ENCODE measurements at regions not wholly inside any gene's neighbourhood (a gene's known extent, or its start where the extent isn't known, plus 50 kb on each side); places are given as distances from the start of the nearest gene placed in this dataset.

- Mint-ChIP-seq H3K36me3 (ENCODE audit: low read depth) (no peaks in the 10 kb centered on the region), H3K4me1 (no peaks in the 10 kb centered on the region), H3K27ac (no peak overlapping the region), H3K4me3 (no peak overlapping the region), H3K27me3 (peaks cover 2% of the 10 kb centered on the region), H3K9me3 (no peaks in the 10 kb centered on the region)
- POLR2A ChIA-PET, result no interaction called here
- CTCF ChIA-PET, result no interaction called here
- DNase-seq, result no peak
Measured at GRCh38 chr2:129741623-129742022, 237.8 kb upstream of the RAB6C start.

DNA sequence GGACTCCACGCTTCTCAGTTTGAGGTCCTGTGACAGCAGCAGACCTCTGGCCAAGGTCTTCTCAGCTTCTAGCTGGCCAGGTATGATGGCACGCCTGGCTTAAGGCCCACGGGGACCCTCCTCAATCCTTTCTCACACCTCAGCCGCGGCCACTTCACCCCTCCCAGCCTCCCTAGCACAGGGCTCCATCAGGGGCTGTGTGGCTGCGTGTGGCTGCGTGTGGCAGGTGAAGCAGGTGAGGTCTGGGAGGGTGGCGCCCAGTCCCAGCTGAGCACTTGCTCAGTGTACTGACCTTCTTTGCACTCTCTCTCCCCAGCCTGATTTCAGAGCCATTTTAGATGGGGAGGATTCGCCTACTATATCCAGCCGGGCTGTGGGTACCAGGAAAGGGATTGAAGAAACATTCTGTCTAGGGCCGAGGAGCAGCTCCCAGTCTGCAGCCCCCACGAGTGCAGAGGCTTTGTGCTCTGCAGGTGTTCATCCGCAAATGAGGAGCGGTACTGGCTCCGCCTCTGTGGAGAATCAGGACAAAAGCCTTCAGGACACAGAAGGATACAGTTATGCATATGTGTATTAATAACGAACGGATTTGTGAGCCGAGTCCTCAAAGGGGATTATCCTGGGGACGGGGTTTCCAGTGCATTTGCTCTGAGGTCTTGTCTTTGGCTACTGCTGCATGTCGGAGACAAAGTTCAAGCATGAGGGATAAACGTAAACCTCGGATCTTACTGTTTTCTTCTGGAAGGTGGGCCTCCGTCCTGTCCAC, 236.9 kb upstream of the RAB6C start:
- POLR2A ChIA-PET, result no interaction called here
- Mint-ChIP-seq H3K27me3 (peaks cover 2% of the 10 kb centered on the region), H3K4me1 (no peaks in the 10 kb centered on the region), H3K36me3 (ENCODE audit: low read depth) (no peaks in the 10 kb centered on the region), H3K9me3 (no peaks in the 10 kb centered on the region), H3K27ac (no peak overlapping the region), H3K4me3 (no peak overlapping the region)
- no peak for DNase-seq
- CTCF ChIA-PET, result no interaction called here

- no peaks in the 10 kb centered on the region for H3K4me1 Mint-ChIP-seq
- no peaks in the 10 kb centered on the region for H3K36me3 Mint-ChIP-seq (ENCODE audit: low read depth)
- H3K9me3 Mint-ChIP-seq, result no peaks in the 10 kb centered on the region
- POLR2A ChIA-PET, result no interaction called here
- CTCF ChIA-PET, result no interaction called here
- H3K4me3 Mint-ChIP-seq, result no peak overlapping the region
- no peak overlapping the region for H3K27ac Mint-ChIP-seq
- peaks cover 3% of the 10 kb centered on the region for H3K27me3 Mint-ChIP-seq
- DNase-seq, result no peak
Measured at GRCh38 chr2:129744141-129744540, 235.3 kb upstream of the RAB6C start.

GRCh38 chr2:129744649-129745048, 234.8 kb upstream of the RAB6C start:
- ChIA-PET CTCF (no interaction called here), POLR2A (no interaction called here)
- Mint-ChIP-seq H3K9me3 (no peaks in the 10 kb centered on the region), H3K4me1 (no peaks in the 10 kb centered on the region), H3K27me3 (peaks cover 5% of the 10 kb centered on the region), H3K27ac (no peak overlapping the region), H3K4me3 (no peak overlapping the region), H3K36me3 (ENCODE audit: low read depth) (no peaks in the 10 kb centered on the region)
- no peak for DNase-seq

DNA sequence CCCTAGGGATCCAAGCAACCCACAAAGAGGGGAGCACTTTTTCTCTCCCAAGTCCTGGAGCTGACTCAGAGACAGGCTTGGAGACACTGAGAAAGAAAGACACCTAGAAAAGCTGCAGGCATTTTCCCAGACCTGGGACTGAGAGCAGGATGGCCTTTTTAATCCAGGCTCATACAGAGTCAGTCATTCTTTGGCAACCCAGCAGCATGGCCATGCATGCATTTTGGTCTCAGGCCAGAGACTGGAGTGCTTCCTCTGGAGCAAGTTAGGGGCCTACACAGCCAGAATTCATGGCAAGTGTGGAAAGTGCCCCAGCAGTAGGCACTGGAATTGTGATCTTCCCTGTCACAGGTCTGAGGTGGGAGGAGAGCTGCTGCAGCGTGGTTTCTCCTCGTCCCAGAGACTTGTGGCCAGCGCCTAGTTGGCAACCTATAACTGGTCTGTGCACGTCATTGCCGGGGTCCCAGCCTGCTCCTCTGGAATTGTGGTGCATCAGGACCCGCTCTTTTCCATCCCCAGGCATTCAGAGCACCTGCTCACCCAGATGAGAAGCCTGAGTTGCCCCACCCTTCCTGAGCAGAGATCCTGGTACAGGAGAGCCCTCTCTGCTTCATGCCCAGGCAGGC, 231.9 kb upstream of the RAB6C start:
- POLR2A ChIA-PET, result no interaction called here
- Mint-ChIP-seq H3K9me3 (no peaks in the 10 kb centered on the region), H3K4me1 (no peaks in the 10 kb centered on the region), H3K27ac (no peak overlapping the region), H3K4me3 (no peak overlapping the region), H3K27me3 (peaks cover 5% of the 10 kb centered on the region), H3K36me3 (ENCODE audit: low read depth) (no peaks in the 10 kb centered on the region)
- CTCF ChIA-PET, result no interaction called here
- no peak for DNase-seq

DNA sequence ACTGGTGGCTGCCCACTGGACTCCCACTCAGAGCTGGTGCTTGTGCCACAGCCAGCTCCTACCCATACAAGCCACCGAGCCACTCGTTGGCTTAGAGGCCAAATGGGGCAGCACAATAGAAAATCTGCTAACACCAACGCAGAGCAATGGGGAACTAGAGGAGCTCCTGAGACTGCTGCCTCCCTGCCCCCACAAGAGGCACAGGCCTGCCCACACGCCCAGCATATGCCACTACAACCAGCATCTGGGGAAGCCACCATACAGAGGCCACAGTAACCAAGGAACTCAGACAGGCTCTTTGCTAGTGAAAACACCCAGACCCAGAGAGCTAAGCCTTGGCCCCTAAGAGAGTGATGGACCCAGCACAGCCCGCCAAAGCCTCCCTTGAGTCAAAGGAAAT, 231.2 kb upstream of the RAB6C start:
- peaks cover 5% of the 10 kb centered on the region for H3K27me3 Mint-ChIP-seq
- ChIA-PET CTCF (interaction anchor here (1.4 kb wide), 1 partner anchor 8 kb away, joined by 3 read pairs; no protein-coding TSS in a partner anchor), POLR2A (no interaction called here)
- no peak for DNase-seq
- no peaks in the 10 kb centered on the region for H3K4me1 Mint-ChIP-seq
- H3K9me3 Mint-ChIP-seq, result no peaks in the 10 kb centered on the region
- no peak overlapping the region for H3K27ac Mint-ChIP-seq
- H3K36me3 Mint-ChIP-seq (ENCODE audit: low read depth), result no peaks in the 10 kb centered on the region
- no peak overlapping the region for H3K4me3 Mint-ChIP-seq

DNA sequence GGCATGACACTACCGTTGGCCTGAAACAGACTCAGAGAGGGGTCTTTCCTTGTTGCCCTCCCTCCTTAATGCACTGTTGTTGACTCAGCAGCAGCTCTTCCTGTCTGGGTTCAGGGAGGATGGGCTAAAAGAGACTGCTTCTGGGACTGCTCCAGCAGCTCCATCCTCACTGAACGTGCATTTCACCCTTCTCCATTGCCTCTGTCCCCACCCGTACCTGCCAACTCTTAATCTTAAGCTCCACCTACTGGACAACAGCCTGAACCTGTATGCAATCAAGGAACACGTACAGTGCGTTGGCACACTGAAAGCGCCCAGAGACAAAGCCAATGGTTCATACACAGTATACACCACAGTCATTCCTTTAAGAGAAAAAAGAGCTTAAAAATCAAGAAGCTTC, 230.8 kb upstream of the RAB6C start:
- no peak overlapping the region for H3K27ac Mint-ChIP-seq
- CTCF ChIA-PET, result interaction anchor here (1.4 kb wide), 1 partner anchor 9 kb away, joined by 3 read pairs; no protein-coding TSS in a partner anchor

GRCh38 chr2:129751409-129751808, 228.1 kb upstream of the RAB6C start:
- H3K4me1 Mint-ChIP-seq, result no peaks in the 10 kb centered on the region
- ChIA-PET CTCF (no interaction called here), POLR2A (no interaction called here)
- H3K36me3 Mint-ChIP-seq (ENCODE audit: low read depth), result no peaks in the 10 kb centered on the region
- no peak overlapping the region for H3K27ac Mint-ChIP-seq
- H3K4me3 Mint-ChIP-seq, result no peak overlapping the region
- no peaks in the 10 kb centered on the region for H3K9me3 Mint-ChIP-seq
- H3K27me3 Mint-ChIP-seq, result peaks cover 3% of the 10 kb centered on the region
- DNase-seq, result no peak

More for the DNA sequence above, 230.8 kb upstream of the RAB6C start:
- Mint-ChIP-seq H3K36me3 (ENCODE audit: low read depth) (no peaks in the 10 kb centered on the region), H3K4me3 (no peak overlapping the region), H3K9me3 (no peaks in the 10 kb centered on the region), H3K4me1 (no peaks in the 10 kb centered on the region), H3K27me3 (peaks cover 5% of the 10 kb centered on the region)
- DNase-seq, result no peak
- POLR2A ChIA-PET, result no interaction called here

DNA sequence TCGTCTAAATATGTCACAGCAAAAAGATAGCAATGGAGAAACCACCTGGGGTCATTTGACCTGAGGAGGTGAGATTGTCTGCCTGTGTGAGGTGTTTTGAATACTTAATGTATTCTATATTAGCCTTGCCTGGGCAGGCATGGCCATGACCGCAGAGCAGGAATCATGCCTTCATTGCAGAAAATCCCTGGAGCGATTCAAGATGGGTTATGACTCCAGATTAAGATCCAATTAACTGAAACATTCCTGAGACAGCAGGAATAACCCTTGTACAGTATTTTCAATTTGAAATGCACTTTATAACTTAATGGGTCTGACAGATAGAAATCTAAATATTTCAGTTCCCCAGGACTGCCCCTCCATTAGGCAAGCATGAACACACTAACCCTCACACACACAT, 227.3 kb upstream of the RAB6C start:
- no peak overlapping the region for H3K4me3 Mint-ChIP-seq
- no peaks in the 10 kb centered on the region for H3K4me1 Mint-ChIP-seq
- CTCF ChIA-PET, result no interaction called here
- no peaks in the 10 kb centered on the region for H3K9me3 Mint-ChIP-seq
- peaks cover 3% of the 10 kb centered on the region for H3K27me3 Mint-ChIP-seq
- DNase-seq, result no peak
- no peaks in the 10 kb centered on the region for H3K36me3 Mint-ChIP-seq (ENCODE audit: low read depth)
- POLR2A ChIA-PET, result no interaction called here
- no peak overlapping the region for H3K27ac Mint-ChIP-seq

DNA sequence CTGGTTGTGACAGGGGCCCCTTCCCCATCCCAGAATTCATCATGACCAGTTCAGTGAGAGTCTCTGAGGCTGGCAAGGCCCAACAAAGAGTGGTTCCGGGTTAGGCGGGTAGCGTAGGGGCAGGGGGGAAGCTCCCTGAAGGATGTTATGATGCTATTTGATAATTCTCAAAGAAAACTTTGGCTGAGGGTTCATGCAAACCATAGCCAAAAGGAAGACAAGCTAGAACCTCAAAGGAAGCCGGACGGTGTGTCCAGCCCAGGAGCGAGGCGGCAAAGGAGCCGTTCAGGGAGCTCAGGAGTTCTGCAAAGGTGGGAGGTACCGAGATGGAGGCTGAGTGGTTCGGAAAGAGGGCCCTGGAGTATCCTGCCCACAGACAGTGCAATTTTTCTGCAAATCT, 226.8 kb upstream of the RAB6C start:
- H3K4me1 Mint-ChIP-seq, result no peaks in the 10 kb centered on the region
- H3K4me3 Mint-ChIP-seq, result no peak overlapping the region
- ChIA-PET CTCF (no interaction called here), POLR2A (no interaction called here)
- H3K9me3 Mint-ChIP-seq, result no peaks in the 10 kb centered on the region
- no peaks in the 10 kb centered on the region for H3K36me3 Mint-ChIP-seq (ENCODE audit: low read depth)
- H3K27ac Mint-ChIP-seq, result no peak overlapping the region
- H3K27me3 Mint-ChIP-seq, result peaks cover 3% of the 10 kb centered on the region
- no peak for DNase-seq

- POLR2A ChIA-PET, result no interaction called here
- DNase-seq, result no peak
- no peaks in the 10 kb centered on the region for H3K4me1 Mint-ChIP-seq
Measured at GRCh38 chr2:129753261-129753660, 226.2 kb upstream of the RAB6C start.

GRCh38 chr2:129754421-129754820, 225.0 kb upstream of the RAB6C start:
- POLR2A ChIA-PET, result no interaction called here
- no peaks in the 10 kb centered on the region for H3K9me3 Mint-ChIP-seq
- H3K4me1 Mint-ChIP-seq, result no peaks in the 10 kb centered on the region
- CTCF ChIA-PET, result no interaction called here
- H3K27ac Mint-ChIP-seq, result no peak overlapping the region
- no peaks in the 10 kb centered on the region for H3K36me3 Mint-ChIP-seq (ENCODE audit: low read depth)
- no peak for DNase-seq
- no peak overlapping the region for H3K4me3 Mint-ChIP-seq
- H3K27me3 Mint-ChIP-seq, result no peaks in the 10 kb centered on the region

More at GRCh38 chr2:129753261-129753660, 226.2 kb upstream of the RAB6C start:
- no peaks in the 10 kb centered on the region for H3K36me3 Mint-ChIP-seq (ENCODE audit: low read depth)
- H3K9me3 Mint-ChIP-seq, result no peaks in the 10 kb centered on the region
- CTCF ChIA-PET, result no interaction called here
- H3K27ac Mint-ChIP-seq, result no peak overlapping the region
- peaks cover 3% of the 10 kb centered on the region for H3K27me3 Mint-ChIP-seq
- H3K4me3 Mint-ChIP-seq, result no peak overlapping the region

DNA sequence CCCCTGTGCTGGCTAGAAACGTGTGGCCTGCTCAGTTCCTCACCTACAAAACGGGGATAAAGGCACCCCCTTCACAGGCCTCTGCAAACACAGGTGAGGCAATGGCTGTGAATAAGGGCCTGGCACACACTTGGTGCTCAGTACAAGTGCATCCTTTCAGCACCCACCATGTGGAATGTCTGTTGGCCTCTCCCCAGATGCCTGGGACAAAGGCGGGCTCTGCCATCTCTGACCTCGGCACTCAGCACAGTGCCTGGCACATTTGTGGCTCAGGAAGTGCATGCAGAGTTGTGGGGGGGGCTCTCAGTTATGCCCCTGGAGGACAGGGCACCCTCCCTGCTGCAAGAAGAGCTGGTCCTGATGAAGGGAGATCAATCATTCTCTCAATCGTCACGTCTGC, 224.6 kb upstream of the RAB6C start:
- Mint-ChIP-seq H3K4me3 (no peak overlapping the region), H3K4me1 (no peaks in the 10 kb centered on the region), H3K27me3 (no peaks in the 10 kb centered on the region), H3K9me3 (no peaks in the 10 kb centered on the region), H3K36me3 (ENCODE audit: low read depth) (no peaks in the 10 kb centered on the region), H3K27ac (no peak overlapping the region)
- DNase-seq, result no peak
- POLR2A ChIA-PET, result no interaction called here
- CTCF ChIA-PET, result no interaction called here

GRCh38 chr2:129755786-129756185, 223.7 kb upstream of the RAB6C start:
- ChIA-PET CTCF (no interaction called here), POLR2A (interaction anchor here (0.5 kb wide), 1 partner anchor 1666 kb away, joined by 3 read pairs; no protein-coding TSS in a partner anchor)
- Mint-ChIP-seq H3K27ac (no peak overlapping the region), H3K36me3 (ENCODE audit: low read depth) (no peaks in the 10 kb centered on the region), H3K9me3 (no peaks in the 10 kb centered on the region), H3K4me1 (no peaks in the 10 kb centered on the region), H3K27me3 (no peaks in the 10 kb centered on the region), H3K4me3 (no peak overlapping the region)
- no peak for DNase-seq
